Ovary (tissue), 7 donors: ENCODE measurements at regions not wholly inside any gene's neighbourhood (a gene's known extent, or its start where the extent isn't known, plus 50 kb on each side); places are given as distances from the start of the nearest gene placed in this dataset.

ENCODE experiments used
- DNase-seq, 5 donors: peaks; one replicate each; pipeline ENCODE4 v3.0.0-alpha.2; 2019 to 2020
- H3K27ac ChIP-seq, 2 donors: fragments of 200-600 bp; one replicate each; pipeline versions ENCODE4 v1.5.1 to v1.8.0; 2019 to 2022
- H3K27me3 ChIP-seq: fragments of 200-600 bp; one replicate; pipeline ENCODE4 v1.8.0; 2022
- H3K36me3 ChIP-seq: fragments of 200-600 bp; sonication (generic); one replicate; pipeline ENCODE4 v1.5.1; 2019
- H3K4me1 ChIP-seq: one replicate; pipeline ENCODE4 v1.8.1; 2013; ENCODE audit warnings: mild to moderate bottlenecking, moderate library complexity; ENCODE audit not compliant: insufficient read depth
- H3K4me3 ChIP-seq: fragments of 200-600 bp; sonication (generic); one replicate; pipeline ENCODE4 v1.5.1; 2017
- H3K9me3 ChIP-seq, 2 donors: fragments of 200-600 bp in 1 of 2; sonication (generic) in 1 of 2; one replicate each; pipeline versions ENCODE4 v1.5.1 to v1.8.1; 2013 to 2019; ENCODE audit warnings: mild to moderate bottlenecking in 1 of 2, moderate library complexity in 1 of 2
- EP300 ChIP-seq: sonication (generic); formaldehyde crosslinking; IDR thresholded peaks from one replicate; pipeline ENCODE4 v1.6.1; 2017; ENCODE audit warnings: antibody characterized with exemption
- POLR2A ChIP-seq: fragments of 450-650 bp; IDR thresholded peaks from one replicate; pipeline ENCODE4 v1.6.1; 2017; ENCODE audit warnings: antibody characterized with exemption, mild to moderate bottlenecking, moderate library complexity
- WGBS, 3 donors: extraction: QIAGEN DNeasy Blood & Tissue Kit in 1 of 3; methylation state at CpG; one replicate each; pipeline versions ENCODE4 v1.1.5 to v1.1.7; 2013 to 2017; 5-methylcytosine and 5-hydroxymethylcytosine counted together
- intact Hi-C, 4 donors: fragments of 100-400 bp; cut with DNase I; formaldehyde crosslinking; loops; one replicate each; pipeline versions ENCODE4 v1.11.0 to v1.15.1; 2022 to 2023
- TF ChIP-seq, protein P1 (sequence below), 3 donors: fragments of 450-650 bp in 2 of 3; fragments of 200-600 bp in 1 of 3; IDR thresholded peaks; one replicate each; pipeline versions ENCODE4 v1.5.1 to v1.8.0; 2016 to 2022; ENCODE audit warnings: antibody characterized with exemption in 3 of 3, mild to moderate bottlenecking in 1 of 3
- donor health status: DM: no; HTN: no; CAD: no; lungs with moderate emphysema.
- donor health status: DM: no; HTN: no; CAD: no.
- donor health status: Bipolar disorder and iron deficiency.
- donor health status: DM: no; HTN: no; CAD: no.
- donor health status: DM: yes; HTN: yes; CAD: no.

DNA sequence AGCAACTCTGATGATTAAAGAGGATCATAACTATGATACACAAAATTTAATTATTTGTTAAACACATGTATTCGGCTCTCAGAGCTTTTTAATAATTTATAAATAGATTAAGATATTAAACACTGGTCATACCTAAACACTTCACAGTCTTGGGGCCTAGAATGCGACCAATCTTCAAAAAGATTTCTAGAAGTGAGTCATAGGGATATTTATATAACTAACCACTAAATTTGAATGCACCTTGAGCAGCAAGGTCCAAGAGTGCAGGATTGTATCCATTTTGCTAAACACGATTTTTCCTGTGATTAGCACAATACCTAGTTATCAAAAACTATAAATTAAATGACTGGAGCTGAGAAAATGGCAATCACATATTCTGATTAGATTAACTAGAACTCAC lies 709.3 kb downstream of the EPHA7 start:
- H3K4me3 ChIP-seq = no peak overlapping the region
- H3K27me3 ChIP-seq = no peaks in the 10 kb centered on the region
- H3K36me3 ChIP-seq = no peaks in the 10 kb centered on the region
- TF ChIP-seq EP300 (no peak), POLR2A (no peak)
- TF ChIP-seq, protein P1, sequence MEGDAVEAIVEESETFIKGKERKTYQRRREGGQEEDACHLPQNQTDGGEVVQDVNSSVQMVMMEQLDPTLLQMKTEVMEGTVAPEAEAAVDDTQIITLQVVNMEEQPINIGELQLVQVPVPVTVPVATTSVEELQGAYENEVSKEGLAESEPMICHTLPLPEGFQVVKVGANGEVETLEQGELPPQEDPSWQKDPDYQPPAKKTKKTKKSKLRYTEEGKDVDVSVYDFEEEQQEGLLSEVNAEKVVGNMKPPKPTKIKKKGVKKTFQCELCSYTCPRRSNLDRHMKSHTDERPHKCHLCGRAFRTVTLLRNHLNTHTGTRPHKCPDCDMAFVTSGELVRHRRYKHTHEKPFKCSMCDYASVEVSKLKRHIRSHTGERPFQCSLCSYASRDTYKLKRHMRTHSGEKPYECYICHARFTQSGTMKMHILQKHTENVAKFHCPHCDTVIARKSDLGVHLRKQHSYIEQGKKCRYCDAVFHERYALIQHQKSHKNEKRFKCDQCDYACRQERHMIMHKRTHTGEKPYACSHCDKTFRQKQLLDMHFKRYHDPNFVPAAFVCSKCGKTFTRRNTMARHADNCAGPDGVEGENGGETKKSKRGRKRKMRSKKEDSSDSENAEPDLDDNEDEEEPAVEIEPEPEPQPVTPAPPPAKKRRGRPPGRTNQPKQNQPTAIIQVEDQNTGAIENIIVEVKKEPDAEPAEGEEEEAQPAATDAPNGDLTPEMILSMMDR (IDR thresholded peaks at IDR 0.05) = no peak
- 69 to 82% (median 69%) methylated on average over 3 of the region's 3 CpGs for WGBS, 3 donors
- H3K27ac ChIP-seq = no peak overlapping the region
- no peaks in the 10 kb centered on the region for H3K9me3 ChIP-seq
- intact Hi-C loops = no loop called here
- H3K4me1 ChIP-seq = no peaks in the 10 kb centered on the region
- DNase-seq = no peak

GRCh38 chr6:92708945-92709344 lies 710.4 kb downstream of the EPHA7 start:
- TF ChIP-seq POLR2A (no peak), EP300 (no peak)
- TF ChIP-seq, protein P1 (IDR thresholded peaks at IDR 0.05) = no peak
- H3K27me3 ChIP-seq = no peaks in the 10 kb centered on the region
- H3K27ac ChIP-seq = no peak overlapping the region
- H3K36me3 ChIP-seq = no peaks in the 10 kb centered on the region
- H3K4me1 ChIP-seq = no peaks in the 10 kb centered on the region
- no peak for DNase-seq
- WGBS, 3 donors = 86 to 88% (median 87%) methylated on average over 1 of the region's 1 CpG
- intact Hi-C loops = no loop called here
- H3K4me3 ChIP-seq = no peak overlapping the region
- no peaks in the 10 kb centered on the region for H3K9me3 ChIP-seq

DNA sequence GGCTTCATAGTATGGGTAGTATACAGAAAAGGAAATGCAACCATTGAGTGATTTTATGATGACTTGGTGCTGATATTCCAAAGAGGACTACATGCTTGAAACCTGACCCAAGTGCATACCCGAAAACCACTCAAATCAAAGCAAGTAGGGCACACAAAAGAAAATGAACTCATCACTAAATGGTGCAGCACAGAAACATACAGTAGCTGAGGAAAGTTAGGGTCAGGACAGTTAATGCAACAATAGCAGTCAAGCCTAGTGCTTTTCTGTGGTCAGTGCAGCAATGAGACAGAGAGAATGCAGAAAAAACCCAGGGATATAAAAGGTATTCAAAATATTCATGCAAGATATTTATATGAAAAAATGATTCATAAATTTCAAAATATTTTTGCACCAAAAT lies 711.1 kb downstream of the EPHA7 start:
- H3K9me3 ChIP-seq = no peaks in the 10 kb centered on the region
- WGBS, 3 donors = 73 to 89% (median 80%) methylated on average over 1 of the region's 1 CpG
- TF ChIP-seq EP300 (no peak), POLR2A (no peak)
- TF ChIP-seq, protein P1 (IDR thresholded peaks at IDR 0.05) = no peak
- no peak for DNase-seq
- no peaks in the 10 kb centered on the region for H3K4me1 ChIP-seq
- intact Hi-C loops = no loop called here
- H3K36me3 ChIP-seq = no peaks in the 10 kb centered on the region
- H3K27me3 ChIP-seq = no peaks in the 10 kb centered on the region
- no peak overlapping the region for H3K27ac ChIP-seq
- no peak overlapping the region for H3K4me3 ChIP-seq

DNA sequence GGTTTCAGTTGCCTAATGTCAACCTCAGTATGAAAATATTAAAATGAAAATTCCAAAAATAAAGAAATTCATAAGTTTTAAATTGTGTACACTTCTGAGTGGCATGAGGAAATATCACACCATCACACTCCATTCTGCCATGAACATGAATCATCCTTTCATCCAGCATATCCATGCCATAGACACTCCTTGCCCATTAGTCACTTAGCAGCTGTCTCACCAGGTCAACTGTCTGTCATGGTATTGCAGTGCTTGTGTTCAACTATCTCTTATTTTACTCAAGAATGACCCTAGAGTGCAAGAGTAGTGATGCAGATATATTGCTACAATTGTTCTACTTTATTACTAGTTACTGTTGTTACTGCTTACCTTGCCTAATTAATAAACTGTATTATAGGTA lies 712.4 kb downstream of the EPHA7 start:
- H3K4me1 ChIP-seq = no peaks in the 10 kb centered on the region
- no peak overlapping the region for H3K4me3 ChIP-seq
- H3K36me3 ChIP-seq = no peaks in the 10 kb centered on the region
- no peaks in the 10 kb centered on the region for H3K27me3 ChIP-seq
- no peaks in the 10 kb centered on the region for H3K9me3 ChIP-seq
- intact Hi-C loops = no loop called here
- TF ChIP-seq POLR2A (no peak), EP300 (no peak)
- TF ChIP-seq, protein P1 (IDR thresholded peaks at IDR 0.05) = no peak
- no peak overlapping the region for H3K27ac ChIP-seq
- DNase-seq = no peak
